Stimulated activated CD8-positive, alpha-beta memory T cell treated with anti-CD3 and anti-CD28 coated beads, Interleukin-7, amount 100 ng/mL, for 48 hours (primary cell): ENCODE measurements at regions not wholly inside any gene's neighbourhood (a gene's known extent, or its start where the extent isn't known, plus 50 kb on each side); places are given as distances from the start of the nearest gene placed in this dataset.

Experiments
- DNase-seq, 2 donors: peaks; one replicate each; pipeline ENCODE4 v3.0.0-alpha.2; 2020; ENCODE audit warnings: low read depth in 1 of 2; ENCODE audit errors: extremely low read depth in 1 of 2

DNA sequence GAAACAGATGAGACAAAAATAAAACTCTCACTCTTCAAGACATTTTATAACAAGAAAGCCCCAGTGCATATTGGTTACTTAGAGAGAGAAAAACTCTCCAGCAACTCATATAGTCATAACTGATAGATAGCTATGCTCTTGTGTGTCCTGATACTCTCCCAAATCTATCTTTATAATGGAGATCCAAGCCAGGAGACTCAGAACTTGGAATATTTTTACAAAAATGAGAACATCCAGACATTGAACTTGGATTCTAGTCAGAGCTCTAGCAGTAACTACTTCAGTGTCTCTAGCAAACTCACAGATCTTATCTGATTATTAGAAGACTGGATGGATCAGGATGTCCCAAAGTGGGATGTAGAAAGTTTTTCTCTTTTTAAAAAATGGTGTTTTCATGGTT is 412.7 kb upstream of the BRINP1 start:
- DNase-seq = no peak

DNA sequence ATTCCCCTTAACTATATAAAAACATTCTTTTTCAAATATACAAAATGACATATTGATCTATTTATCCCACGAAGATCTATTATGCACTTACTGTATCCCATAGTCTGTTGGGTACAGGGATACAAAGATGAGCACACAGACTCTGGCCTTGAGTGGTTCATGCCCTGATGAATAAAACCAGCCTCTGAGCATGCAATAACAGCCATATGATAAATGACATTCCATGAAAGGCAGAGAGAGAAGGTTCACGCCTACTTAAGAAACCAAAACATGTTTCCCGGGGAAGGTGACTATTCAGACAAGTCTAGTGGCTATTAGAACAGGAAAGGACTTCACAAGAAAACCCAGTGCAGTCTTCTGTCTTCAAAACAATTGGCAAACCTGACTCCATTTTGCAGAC is 406.2 kb upstream of the BRINP1 start:
- DNase-seq = no peak

- no peak for DNase-seq
These were observed 404.6 kb upstream of the BRINP1 start for GRCh38 chr9:119773823-119774222.

DNA sequence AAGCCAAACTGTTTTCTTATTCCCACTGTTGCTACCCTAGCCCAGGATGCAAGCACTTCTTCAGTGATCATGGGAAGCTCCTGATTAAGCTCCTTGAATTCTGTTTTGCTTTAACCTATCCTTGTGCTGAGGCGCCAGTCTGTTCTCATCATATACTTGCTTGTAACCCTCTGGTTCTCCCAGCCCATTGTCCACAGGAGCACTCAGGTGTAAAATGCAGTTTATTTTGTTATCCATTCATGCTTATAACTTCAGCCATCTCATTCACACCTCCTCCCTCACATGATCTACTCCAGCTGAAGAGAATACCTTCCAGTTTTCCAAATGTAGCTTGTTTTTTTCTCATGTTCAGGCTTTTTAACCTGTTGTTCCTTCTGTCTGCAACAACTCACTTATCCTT is 402.1 kb upstream of the BRINP1 start:
- DNase-seq = no peak

GRCh38 chr9:119768266-119768665 is 399.0 kb upstream of the BRINP1 start:
- DNase-seq = no peak

DNA sequence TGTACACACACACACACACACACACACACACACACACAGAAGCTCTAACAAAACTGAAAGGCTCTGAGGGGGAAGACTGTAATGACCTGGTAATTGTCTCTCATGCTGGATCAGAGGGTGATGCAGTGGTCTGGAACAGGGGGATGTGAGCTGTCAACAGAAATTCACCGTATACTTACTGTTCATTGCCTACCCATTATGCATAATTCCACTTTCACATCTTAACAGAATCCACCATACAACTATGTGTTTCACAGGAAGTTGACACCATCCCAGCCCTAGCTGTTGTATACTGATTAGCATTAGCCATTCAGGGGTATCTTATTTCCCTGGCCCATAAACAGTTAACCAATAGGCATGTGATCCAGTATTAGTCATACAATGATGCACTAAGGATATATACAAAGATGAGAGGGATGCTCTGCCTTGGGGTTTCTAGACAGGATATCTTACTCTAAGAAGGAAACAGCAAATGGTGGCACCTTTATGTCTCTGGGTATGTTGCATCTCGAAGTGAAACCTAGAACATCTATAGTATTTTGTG is 396.5 kb upstream of the BRINP1 start:
- no peak for DNase-seq

DNA sequence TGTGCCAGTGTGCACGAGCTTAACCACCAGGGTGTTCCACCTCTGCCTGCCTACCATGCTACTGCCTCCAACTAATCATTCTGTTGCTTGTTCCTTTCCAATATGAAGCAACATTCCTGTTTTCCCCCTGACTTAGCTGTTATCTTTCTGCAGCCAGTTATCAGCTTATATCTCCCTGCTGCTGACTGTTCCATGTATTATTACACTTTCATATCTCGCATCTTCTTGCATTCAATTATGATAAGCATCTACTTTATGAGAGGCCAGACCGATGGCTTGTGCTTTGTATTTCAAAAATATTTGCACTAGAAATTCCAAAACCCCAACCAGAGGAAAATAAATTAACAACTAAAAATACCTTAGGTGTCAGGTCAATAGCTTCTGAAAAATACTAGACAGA is 394.0 kb upstream of the BRINP1 start:
- no peak for DNase-seq

GRCh38 chr9:119761812-119762211 is 392.6 kb upstream of the BRINP1 start:
- no peak for DNase-seq

DNA sequence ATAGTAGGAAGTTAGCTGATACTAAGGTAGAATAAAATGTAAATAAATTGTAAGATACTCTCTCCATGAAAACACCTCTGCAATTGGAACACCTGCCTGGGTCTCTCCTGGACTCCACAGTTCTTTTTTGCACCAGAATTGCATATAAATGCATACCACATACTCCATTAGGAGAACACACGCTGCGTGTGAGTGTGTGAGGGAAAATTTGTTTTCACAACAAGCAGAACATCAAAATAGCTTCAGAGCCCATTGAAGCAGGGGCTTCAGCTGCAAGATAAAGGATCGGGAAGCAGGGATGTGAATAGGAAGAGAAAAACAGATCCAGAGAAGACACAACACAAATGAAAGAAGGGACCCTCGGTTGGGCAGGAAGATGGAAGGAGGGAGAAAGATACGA is 389.8 kb upstream of the BRINP1 start:
- no peak for DNase-seq

DNA sequence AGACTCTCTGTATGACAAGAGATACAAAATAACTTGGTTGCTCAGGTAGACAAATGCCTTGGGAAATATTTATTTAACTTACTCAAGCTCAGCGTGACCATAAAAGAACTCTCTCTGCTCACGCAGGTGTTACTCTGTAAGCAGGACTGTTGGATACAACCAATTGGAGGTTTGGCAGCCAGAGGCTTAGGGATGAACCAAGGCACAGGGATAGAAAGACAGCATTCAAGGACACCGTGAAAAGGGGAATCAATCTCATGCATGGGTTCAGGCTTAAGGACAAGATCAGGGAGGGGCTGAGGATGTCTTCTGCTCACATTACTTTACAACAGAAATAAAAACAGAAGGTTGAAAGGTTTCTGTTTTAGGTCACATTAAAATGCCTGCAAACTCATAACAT is 389.0 kb upstream of the BRINP1 start:
- DNase-seq = no peak

DNA sequence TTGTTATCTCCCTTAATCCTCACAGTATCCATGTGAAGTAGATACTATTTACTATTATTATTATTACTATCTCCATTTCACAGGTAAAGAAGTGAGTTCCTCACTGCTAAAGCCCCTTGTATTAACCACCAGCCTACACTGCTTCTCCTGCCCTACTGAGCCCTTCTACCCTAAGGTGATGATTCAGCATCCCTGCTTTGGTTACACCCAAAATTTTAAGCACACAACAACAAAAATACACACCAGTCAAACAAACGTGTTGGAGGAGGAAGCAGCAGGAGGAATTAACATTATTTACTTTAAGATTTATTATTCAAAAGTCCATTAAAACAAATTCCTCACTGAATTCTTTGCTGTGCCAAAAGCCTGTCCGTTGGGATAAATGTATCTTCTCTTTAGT is 370.2 kb upstream of the BRINP1 start:
- no peak for DNase-seq

DNA sequence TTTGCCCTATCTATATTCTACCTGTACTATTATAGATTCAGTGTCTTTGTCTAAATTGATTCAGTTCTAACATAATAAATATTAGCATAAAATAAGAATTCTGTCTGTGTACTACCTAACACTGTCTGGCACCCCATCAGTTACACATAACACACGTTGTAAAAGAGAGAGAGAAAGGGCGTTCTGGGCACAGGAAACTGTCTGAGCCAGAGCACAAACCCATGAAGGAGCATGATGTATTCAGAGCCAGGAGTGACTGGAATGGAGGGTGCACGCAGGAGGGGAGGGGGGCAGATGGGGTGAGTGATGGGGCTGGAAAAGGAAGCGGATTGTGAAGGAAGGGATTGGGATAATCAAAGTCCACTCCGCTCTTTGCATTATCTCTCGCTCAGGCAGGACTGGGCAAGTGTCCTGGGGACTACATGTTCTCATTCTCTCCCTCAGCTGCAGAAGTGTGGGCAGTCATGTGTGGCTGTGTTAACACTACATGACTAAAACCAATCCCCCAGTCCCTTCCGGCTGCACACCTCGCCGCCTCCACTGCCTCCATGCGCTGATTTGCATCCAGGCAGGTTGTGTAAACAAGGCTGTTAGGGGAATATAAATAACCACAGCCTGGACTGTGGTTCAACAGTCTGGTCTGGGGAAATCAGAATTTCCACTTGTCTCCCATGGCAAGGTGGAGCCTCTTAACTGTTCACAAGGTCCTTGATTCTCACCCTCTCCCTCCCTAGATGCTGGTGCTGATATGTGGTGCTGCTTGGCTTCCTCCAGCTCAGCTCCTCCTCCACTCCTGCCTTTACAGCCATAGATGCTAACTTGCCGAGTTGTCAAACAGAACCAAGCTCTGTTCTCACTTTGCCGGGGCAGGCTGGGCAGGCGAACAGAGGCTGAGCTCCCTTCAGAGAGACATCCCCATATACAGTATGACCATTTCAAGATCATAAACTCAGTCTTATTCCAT is 367.5 kb upstream of the BRINP1 start:
- no peak for DNase-seq

DNA sequence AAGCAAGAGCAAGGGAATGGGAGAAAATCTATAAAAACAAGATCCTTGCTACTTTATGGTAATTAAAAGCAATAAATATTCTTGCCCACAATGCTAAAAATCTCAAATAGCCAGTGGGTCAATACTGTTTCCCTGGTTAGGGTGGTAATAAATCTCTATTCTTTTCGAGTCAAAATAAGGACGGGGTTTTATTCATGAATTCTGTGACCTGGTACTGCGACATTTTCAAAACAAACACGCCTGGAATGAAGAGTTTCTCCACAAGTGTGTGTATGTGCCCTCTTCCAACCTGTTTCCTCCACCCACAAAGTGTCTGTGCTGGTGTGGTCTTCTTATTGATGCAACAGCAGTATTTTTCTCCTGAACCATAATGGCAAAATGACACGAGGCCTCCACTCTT is 358.8 kb upstream of the BRINP1 start:
- DNase-seq = no peak

- DNase-seq = no peak
These were observed 356.8 kb upstream of the BRINP1 start for GRCh38 chr9:119726035-119726434.

GRCh38 chr9:119722384-119722783 is 353.1 kb upstream of the BRINP1 start:
- DNase-seq = no peak

- no peak for DNase-seq
These were observed 343.1 kb upstream of the BRINP1 start for GRCh38 chr9:119712325-119712724.

DNA sequence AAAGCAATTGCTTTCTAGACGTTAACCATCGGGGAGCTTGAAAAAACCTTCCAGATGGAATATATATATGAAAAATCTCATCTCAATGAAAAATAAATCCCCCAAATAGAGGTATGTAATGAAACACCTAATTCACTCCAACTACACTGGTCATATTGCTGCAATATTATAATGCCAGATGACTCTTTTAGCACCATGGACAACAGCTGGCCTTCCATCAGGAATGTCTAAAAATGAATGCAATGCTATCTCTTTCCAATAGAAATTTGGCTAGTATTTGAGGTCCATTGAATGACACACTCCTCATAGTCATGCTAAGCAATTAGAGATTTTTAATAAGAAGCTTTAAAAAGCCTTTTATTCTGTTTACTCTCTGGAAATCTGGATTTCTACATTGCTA is 340.2 kb upstream of the BRINP1 start:
- DNase-seq = no peak

DNA sequence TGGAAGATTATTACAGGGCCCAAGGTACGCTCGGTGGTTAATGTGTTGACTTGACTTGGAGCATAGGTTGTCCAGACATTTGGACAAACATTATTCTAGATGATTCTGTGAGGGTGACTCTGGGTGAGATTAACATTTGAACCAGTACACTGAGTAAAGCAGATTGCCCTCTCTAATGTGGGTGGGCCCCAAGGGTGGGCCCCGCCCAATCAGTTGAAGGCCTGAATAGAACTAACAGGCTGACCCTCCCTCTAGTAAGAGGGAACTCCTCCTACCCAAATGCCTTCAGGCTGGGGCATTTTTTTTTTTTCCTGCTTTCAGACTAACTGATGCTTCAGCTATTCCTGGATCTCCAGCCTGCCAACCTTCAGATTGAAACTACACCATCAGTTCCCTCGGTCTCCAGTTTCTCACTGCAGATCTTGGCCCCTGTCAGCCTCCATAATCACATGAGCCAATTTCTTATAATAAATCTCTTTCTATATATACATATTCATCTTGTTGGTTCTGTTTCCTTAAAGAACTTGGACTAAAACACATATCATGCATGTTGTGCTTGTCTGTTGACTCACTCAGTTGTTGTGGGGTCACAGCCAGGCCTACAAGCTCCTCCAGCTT is 338.1 kb upstream of the BRINP1 start:
- no peak for DNase-seq

GRCh38 chr9:119701651-119702050 is 332.4 kb upstream of the BRINP1 start:
- no peak for DNase-seq

GRCh38 chr9:119698535-119698934 is 329.3 kb upstream of the BRINP1 start:
- DNase-seq = no peak

DNA sequence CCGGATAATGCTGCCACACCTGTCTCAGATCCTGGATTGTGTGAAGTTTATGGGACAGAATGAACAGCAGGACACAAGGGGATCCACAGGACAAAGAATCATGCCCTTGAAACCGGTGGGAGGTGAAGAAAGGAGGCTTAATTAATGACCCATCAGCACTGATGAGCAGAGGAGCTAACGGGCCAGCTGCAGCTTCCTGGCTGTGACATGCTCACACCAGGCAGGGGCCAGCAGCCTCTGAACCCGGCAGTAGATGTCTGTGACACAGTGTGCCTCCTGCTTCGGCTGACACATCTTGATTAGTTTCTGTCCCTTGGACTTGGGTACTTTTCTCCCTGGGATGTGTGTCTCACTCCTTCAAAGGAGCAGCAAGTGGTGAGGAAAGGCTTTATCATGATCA is 328.8 kb upstream of the BRINP1 start:
- DNase-seq = no peak

DNA sequence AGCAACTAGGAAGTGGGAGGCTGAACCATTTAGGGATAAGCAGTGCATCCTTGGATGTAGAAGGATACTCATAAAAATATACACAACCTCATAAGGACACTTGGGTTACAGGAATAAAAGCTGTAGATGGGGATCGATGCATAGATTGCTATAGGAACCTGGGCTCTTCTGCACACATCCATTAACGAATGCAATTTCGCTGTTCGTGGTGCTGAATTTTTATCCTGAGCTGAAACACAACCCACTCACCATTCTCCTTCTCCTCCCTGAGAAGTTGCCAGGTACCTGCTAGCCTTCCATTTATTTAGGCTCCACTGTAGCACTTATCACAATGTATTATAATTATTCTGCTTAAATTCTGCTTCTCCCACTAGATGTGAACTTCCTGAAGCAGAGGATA is 320.6 kb upstream of the BRINP1 start:
- DNase-seq = no peak
